Kidney capillary endothelial cell (primary cell): ENCODE measurements at regions not wholly inside any gene's neighbourhood (a gene's known extent, or its start where the extent isn't known, plus 50 kb on each side); places are given as distances from the start of the nearest gene placed in this dataset.
"Not testable (repeated sequence)": the region's sequence is repeated elsewhere in the genome, so short reads cannot be mapped to it uniquely, and the experiment has no call there.

Source experiments
- DNase-seq: peaks from one replicate; pipeline ENCODE4 v3.0.0-alpha.2; 2018; ENCODE audit warnings: low spot score

- not testable (repeated sequence) for DNase-seq
Measured at GRCh38 chr12:131635012-131635411, 75.9 kb upstream of the SFSWAP start.

GRCh38 chr12:131635491-131636122 is 75.3 kb upstream of the SFSWAP start:
- no peak for DNase-seq

GRCh38 chr12:131636266-131636665 is 74.6 kb upstream of the SFSWAP start:
- no peak for DNase-seq

- DNase-seq, result no peak
Measured at GRCh38 chr12:131636940-131637750, 73.7 kb upstream of the SFSWAP start.

GRCh38 chr12:131637986-131638385 is 72.9 kb upstream of the SFSWAP start:
- DNase-seq, result no peak

- DNase-seq, result no peak
Measured at GRCh38 chr12:131639270-131639940, 71.5 kb upstream of the SFSWAP start.

GRCh38 chr12:131640525-131640924 is 70.4 kb upstream of the SFSWAP start:
- DNase-seq, result no peak

GRCh38 chr12:131641315-131641714 is 69.6 kb upstream of the SFSWAP start:
- DNase-seq, result no peak

- DNase-seq, result no peak
Measured at GRCh38 chr12:131642101-131642540, 68.8 kb upstream of the SFSWAP start.

- no peak for DNase-seq
Measured at GRCh38 chr12:131642771-131643170, 68.1 kb upstream of the SFSWAP start.

- no peak for DNase-seq
Measured at GRCh38 chr12:131643631-131644452, 67.0 kb upstream of the SFSWAP start.

GRCh38 chr12:131644481-131644880 is 66.4 kb upstream of the SFSWAP start:
- DNase-seq, result no peak

- DNase-seq, result not testable (repeated sequence)
Measured at GRCh38 chr12:131644917-131645316, 66.0 kb upstream of the SFSWAP start.

GRCh38 chr12:131645557-131645956 is 65.3 kb upstream of the SFSWAP start:
- not testable (repeated sequence) for DNase-seq

- DNase-seq, result not testable (repeated sequence)
Measured at GRCh38 chr12:131646444-131646843, 64.4 kb upstream of the SFSWAP start.

GRCh38 chr12:131647667-131648066 is 63.2 kb upstream of the SFSWAP start:
- no peak for DNase-seq

- not testable (repeated sequence) for DNase-seq
Measured at GRCh38 chr12:131655469-131656174, 55.3 kb upstream of the SFSWAP start.

GRCh38 chr12:131656796-131657195 is 54.1 kb upstream of the SFSWAP start:
- not testable (repeated sequence) for DNase-seq

- not testable (repeated sequence) for DNase-seq
Measured at GRCh38 chr12:131658605-131659004, 52.3 kb upstream of the SFSWAP start.

- not testable (repeated sequence) for DNase-seq
Measured at GRCh38 chr12:131659484-131659883, 51.4 kb upstream of the SFSWAP start.

GRCh38 chr12:131659976-131660375 is 50.9 kb upstream of the SFSWAP start:
- not testable (repeated sequence) for DNase-seq
